NCI-H1930 (cell line): ENCODE measurements at regions not wholly inside any gene's neighbourhood (a gene's known extent, or its start where the extent isn't known, plus 50 kb on each side); places are given as distances from the start of the nearest gene placed in this dataset.
"Not testable (repeated sequence)": the region's sequence is repeated elsewhere in the genome, so short reads cannot be mapped to it uniquely, and the experiment has no call there.

Experiments
- DNase-seq, 2 experiments: peaks; one replicate each; lab custom pipeline; 2025; lab: John Stamatoyannopoulos, UW

DNA sequence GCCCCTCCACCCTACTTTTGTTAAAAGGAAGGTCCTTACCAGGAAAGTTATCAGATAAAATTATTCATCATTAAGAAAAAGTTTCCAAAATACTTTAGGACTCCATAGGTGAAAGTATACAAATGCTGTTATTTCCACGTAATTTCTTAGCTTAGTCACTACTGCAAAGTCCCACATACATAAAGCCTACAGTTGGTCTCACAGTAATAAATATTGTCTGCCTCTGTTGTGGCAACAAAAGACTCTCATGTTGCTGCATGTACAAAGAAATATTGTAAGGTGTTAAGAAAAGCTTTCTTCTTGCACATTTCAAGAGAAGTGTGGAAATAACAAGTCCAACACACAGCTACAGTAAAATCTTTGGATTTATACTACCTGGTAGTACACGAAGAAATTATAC is 102.4 kb upstream of the DST start:
- DNase-seq = no peak

DNA sequence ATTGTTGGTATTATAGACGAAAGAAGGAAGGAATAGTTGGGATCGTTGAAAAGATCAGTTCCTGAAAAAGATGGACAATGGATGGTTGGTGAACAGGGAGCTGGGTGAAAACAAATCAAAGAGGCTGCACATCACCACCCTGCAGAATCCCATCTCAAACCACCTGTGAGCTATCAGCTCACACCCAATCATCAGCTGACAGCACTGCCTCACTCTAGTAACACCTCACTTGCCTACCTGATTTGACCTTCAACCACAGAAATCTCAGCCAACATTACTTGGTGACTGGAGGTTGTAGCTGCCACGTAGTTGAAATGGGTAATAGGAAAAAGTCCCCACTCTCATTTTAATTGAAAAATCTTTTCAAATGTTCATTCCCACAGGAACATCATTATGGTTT is 101.8 kb upstream of the DST start:
- DNase-seq = no peak

GRCh38 chr6:56742122-56742791 is 99.6 kb upstream of the DST start:
- no peak for DNase-seq

DNA sequence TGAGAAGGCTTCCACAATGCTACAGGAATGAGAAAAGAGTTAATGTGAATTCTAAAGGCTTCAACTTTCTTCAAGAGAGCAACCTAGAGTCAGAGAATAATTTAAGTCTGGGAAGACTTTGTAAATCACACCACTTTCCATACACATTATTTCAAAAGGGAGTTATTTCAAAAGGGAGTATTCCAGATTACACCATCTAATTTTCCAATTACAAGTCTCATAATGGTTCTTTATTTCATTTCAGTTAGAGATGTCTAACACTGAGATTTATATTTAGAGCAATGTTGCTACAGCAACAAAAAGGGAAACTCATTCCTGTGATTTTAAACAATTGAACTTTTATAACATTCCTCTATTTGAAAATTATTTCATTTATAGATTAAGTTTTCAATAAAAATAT is 98.8 kb upstream of the DST start:
- DNase-seq = no peak

GRCh38 chr6:56739836-56740815 is 97.4 kb upstream of the DST start:
- DNase-seq = no peak

DNA sequence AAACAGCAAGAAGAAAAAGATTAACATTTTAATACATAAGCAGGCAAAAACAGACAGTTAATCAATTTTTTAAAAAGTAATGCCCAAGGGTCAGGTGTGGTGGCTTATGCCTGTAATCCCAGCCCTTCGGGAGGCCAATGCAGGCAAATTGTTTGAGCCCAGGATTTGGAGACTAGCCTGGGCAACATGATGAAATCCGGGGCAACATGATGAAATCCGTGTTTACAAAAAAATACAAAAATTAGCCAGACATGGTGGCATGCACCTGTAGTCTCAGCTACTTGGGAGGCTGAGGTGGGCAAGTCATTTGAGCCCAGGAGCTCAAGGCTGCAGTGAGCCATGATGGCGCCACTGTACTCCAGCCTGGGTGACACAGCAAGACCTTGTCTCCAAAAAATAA is 94.1 kb upstream of the DST start:
- DNase-seq = no peak

DNA sequence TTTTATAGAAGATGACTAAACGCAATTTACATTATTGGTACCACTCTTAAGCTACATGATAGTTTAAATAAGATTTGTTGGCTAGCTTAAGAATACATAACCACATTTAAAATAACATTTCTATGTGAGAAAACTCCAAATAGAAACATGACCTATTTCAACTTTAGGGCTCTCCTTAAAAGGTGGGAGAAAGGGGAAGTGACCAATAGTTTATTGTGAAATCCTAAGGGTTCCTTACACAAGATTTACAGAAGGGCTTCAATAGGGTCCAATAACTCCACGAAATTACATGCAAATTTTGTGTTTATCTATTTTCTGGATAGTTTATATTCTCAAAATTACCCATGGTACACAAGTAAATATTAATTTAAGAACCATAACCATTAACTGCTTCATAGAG is 91.6 kb upstream of the DST start:
- no peak for DNase-seq

DNA sequence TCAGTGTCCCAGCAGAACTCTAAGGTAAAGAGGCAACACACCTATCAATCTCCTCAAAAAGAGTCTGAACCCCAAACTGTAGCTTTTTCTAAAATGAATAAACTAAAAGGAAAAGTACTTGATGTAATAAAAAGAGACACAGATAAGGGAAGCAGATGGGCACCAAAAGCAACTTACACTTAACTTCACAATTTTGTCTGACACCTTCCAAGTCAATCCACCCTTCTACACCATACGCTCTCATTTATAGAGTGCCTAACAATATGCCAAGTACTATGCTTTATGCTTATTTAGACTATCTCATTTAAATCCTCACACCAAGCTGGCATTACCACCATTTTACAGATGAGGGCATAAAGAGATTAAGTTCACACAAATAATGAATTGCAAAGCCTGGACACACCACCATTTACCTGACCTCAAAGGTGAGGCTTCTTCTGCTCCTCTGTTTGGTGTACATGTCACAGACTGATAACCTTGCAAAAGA is 90.6 kb upstream of the DST start:
- DNase-seq = no peak

- no peak for DNase-seq
Measured at GRCh38 chr6:56732517-56732916, 89.8 kb upstream of the DST start.

GRCh38 chr6:56730663-56731529 is 88.2 kb upstream of the DST start:
- no peak for DNase-seq

- DNase-seq = no peak
Measured at GRCh38 chr6:56729719-56730118, 87.0 kb upstream of the DST start.

DNA sequence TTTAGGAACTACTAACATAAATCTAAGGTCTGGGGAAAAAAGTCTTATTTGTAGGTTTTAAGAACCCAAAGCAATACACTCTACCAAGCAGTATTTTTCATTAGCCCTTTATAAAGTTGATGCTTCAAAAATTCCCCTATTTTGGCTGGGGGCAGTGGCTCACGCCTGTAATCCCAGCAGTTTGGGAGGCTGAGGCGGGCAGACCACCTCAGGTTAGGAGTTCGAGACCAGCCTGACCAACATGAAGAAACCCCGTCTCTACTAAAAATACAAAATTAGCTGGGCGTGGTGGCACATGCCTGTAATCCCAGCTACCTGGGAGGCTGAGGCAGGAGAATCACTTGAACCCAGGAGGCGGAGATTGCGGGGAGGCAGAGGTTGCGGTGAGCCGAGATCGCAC is 86.5 kb upstream of the DST start:
- DNase-seq = not testable (repeated sequence)

DNA sequence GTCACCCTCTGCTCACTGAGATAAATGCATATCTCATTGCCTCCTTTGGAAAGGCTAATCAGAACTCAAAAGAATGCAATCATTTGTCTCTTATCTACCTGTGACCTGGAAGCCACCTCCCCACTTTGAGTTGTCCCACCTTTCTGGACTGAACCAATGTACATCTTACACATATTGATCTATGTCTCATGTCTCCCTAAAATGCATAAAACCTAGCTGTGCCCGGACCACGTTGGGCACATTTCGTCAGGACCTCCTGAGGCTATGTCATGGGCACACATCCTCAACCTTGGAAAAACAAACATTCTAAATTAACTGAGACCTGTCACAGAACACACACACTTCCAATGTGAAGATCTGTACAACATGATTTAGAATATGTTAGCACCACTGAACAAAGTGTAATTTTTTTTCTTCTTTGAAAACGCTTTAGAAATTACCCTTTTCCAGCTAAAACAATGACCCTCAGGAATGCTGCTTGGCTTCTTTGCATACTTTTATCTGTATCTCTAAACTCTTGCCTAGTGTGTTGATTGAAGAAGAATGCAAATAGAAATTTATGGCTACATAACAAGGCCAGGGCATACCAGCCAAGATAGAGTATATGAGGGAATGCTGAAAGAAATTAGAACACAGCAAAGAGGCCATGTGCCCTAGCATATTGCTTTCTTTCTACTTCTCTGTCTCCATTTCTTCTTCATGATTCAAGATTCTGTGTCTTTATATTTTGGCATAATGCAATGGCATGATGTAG is 84.6 kb upstream of the DST start:
- DNase-seq = no peak

DNA sequence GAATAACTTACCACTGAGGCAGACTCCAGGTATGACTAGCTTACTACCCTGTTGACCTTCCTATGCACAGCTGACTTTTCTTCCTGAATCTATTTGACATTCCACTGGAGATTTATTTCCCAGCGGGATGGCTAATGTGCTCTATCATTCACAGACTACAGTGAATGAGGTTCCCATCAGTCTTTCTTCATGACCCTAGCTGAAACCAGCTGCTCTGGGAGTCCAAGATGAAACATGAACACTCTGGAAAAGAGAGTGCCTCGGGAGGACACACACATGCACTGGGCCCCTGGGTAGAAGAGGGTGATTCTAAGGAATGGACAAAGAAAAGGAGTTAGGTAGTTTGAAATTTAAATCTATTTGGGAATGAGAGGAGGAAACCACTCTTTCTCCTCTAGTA is 82.6 kb upstream of the DST start:
- no peak for DNase-seq

DNA sequence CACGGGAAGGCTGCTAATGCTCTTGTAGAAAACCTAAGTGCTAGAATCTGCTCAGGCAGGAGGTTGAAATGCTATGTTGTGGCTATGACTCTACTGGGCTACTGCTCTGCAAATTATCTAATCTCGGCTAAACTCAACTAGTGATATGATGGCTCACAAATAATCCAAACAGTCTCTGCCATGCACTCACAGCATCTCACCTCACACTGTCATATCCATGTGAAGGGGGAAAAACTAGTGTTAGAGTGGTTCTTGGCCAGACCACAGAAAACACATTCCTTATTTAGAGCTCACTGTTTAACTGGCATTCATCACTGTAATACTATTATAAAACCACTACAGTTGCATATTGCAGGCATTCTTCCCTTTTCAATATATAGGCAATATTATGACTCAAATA is 81.8 kb upstream of the DST start:
- no peak for DNase-seq

- no peak for DNase-seq
Measured at GRCh38 chr6:56720882-56721281, 78.2 kb upstream of the DST start.

GRCh38 chr6:56720202-56720601 is 77.5 kb upstream of the DST start:
- not testable (repeated sequence) for DNase-seq

GRCh38 chr6:56719315-56720058 is 76.8 kb upstream of the DST start:
- not testable (repeated sequence) for DNase-seq

GRCh38 chr6:56718236-56718635 is 75.5 kb upstream of the DST start:
- no peak for DNase-seq

- DNase-seq = no peak
Measured at GRCh38 chr6:56716229-56716628, 73.5 kb upstream of the DST start.

DNA sequence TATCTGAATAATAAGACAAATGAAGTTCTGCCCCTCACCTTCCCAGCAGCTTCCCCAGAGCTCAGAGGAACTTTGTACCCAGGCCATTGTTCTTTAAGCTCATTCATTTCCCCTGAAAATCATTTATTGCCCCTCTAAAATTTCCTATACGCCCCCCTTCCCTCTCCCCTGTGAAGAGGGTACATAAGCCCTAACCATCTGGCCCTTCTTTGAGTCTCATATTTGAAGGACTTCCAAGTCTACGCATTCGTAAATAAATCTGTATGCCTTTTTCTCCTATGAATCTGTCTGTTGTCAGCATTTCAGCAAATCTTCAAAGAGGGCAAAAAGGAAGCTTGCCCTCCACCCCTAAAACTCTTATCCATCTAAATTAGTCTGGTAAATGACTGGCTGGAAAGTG is 73.1 kb upstream of the DST start:
- DNase-seq = no peak
